ENCODE measurements at regions not wholly inside any gene's neighbourhood (a gene's known extent, or its start where the extent isn't known, plus 50 kb on each side); places are given as distances from the start of the nearest gene placed in this dataset.

- DNase-seq (ENCODE audit: low spot score), result no peak
Observed at GRCh38 chr9:130755377-130756007, 61.9 kb downstream of the EXOSC2 start.

- no peak for DNase-seq (ENCODE audit: low spot score)
Observed at GRCh38 chr9:130756037-130756436, 62.5 kb downstream of the EXOSC2 start.

DNA sequence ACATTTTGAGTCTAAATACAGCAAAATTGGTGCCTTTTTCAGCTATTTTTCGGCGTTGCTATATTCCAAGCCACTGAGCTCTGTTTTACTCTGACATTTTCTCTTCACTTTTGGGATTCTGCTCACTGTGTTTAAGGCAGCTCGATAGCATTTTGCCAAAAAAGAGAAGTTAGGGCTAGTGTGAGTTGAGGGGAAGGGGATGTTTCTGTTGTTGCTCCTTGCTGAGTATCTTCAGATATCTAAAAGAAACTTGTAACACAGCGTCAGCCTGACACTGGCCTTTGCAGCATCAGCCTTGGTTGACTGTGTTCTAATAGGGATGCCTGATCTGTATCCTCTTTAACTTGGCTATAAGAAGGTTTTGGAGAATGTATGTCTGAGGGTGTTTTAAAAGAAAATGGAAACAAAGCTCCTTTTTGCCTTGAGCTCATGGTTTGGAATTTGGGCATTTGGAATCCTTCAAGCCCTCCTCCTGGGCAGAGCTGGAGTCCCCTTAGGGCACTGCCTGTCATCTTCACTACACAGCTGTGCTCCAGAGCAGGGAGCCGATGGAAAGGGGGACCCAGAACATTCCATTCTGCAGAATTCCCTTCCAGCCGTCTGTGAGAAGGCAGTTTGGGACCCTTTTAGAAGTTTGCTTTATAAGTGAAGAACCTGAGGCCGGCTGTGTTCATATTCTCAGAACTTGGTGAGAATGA is 63.0 kb downstream of the EXOSC2 start:
- DNase-seq (ENCODE audit: low spot score), result no peak

GRCh38 chr9:130759738-130760137 is 66.2 kb downstream of the EXOSC2 start:
- no peak for DNase-seq (ENCODE audit: low spot score)

DNA sequence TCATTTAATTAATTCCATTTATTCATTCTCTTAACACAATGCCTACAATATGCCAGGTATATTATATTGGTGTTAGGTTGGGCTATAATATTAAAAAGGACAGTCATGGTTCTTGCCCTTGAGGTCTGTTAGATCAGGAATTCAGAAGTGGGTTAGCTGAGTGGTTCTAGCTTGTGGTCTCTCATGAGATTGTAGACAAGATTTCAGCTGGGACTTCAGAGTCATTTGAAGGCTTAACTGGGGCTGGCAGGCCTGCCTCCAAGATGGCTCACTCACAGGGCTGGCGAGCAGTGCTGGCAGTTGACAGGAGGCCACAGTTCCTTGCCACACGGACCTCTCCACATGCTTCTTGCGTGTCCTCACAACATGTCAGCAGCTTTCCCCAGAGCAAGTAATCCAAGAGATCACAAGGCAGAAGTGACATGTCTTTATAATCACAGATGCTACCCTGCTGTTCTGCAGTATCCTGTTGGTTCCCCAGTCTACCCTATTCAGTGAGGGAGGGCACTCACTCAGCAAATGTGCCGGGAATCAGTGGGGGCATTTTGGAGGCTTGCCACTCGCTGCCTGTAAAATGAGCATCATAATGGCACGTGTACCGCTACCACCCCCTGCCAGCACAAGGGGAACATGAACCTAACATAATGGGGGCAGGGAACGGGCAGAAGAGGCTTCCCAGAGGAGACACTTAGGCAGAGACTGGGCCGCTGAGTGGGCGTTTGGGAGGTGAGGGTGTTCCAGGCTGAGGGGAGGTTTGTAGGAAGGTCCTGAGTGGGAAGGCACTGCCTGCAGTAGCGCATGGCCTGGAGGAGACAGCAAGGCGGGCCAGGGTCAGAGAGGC is 70.0 kb downstream of the EXOSC2 start:
- no peak for DNase-seq (ENCODE audit: low spot score)

DNA sequence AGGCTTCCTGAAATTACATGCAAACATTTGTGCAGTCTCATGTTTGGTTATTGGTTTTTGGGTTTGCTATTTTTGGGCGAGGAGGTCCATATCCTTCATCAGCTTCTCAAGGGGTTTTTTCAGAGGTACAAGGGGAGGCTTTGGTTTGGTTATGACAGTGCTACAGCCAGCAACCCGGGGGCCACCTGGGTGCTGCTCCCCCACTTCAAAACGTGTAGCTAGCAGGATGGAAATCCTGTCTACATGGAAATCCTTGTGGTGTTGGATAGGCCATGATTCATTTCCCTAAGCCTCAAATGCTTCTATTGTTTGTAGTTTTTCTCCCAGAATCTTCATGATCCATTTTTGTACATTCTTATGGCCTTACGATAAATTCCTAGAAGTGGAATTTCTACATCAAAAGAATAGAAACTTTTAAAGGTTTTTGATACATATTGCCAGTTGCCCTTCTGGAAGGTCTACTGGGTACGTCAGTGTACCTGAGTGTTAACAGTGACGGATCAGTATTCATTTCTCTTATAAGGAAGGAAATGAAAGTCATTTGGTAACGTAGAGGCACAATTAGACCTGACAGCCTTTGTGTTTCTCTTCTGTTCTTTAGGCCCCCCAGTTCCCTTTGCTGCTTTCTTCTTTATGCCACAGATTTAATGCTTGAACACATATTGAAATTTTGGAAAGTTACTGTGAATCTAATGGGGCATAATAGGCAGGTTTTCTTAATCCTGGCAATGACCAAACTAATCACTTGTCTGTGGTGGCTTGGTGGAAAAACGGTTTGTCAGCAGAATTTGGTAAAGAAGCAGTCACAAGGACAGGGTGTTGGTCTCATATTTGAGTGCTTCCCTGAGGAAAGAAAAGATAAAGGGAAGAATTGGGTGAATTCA is 69.7 kb upstream of the ABL1 start:
- no peak for DNase-seq (ENCODE audit: low spot score)

DNA sequence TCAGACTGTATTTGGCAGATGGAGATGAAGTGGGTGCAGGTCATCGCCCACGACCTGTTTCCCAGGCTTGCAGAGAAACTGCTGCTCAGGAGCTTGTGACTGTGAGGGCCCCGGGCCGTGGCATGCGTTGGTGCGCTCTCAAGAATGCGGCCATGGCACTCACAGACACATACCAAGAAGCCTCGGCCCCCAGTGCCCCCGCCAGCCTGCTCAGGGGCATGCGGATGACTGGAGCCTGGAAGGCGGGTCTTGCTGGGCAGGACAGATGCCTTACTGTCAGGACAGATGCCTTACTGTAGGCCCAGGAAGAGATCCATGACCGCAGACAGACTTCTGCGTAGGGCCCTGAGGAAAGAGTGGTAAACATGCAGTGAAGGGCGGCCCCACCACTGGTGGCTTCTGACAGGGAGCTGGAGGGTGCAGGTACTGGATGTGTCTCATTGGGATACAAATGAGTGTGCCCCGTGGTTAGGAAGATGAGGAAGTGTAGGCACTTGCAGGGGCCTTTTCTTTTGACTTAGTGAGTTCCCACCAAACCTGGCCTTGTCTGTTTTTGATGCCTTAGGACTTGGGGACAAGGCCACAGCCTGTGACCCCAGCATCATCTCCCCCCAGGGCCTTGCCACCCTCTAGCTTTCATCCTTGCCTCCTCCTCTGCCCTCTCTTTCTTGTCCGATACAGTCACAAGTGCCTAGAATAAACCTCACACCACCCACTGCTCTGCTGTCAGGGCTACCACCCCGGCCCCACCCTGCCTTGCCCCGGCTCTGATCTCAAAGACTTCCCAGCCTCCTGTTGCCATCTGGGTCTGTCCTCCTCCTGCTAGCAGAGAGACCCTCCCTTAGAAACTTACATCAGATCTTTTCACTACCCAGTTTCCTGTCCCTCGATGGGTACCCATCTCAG is 68.8 kb upstream of the ABL1 start:
- no peak for DNase-seq (ENCODE audit: low spot score)

- DNase-seq (ENCODE audit: low spot score), result no peak
Observed at GRCh38 chr9:130766927-130767307, 68.1 kb upstream of the ABL1 start.

DNA sequence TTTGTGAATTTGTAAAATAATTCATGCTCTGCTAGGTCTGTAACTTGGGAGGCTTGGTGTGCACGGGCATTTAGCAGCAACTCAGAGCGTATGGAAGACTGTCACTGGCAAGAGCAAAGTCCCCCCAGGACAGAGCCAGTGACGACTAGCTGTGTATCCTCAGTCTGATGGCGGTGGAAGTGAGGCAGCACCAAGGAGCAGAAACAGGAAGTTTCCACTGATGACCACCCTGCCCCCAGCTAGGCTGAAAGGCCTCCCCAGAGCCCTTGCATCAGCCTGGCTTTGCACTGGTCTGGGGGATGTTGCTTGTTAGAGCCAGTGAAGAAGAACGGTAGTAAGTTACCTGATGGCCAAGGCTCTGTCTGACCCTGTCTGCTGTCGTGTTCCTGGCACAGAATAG is 66.8 kb upstream of the ABL1 start:
- DNase-seq (ENCODE audit: low spot score), result no peak

DNA sequence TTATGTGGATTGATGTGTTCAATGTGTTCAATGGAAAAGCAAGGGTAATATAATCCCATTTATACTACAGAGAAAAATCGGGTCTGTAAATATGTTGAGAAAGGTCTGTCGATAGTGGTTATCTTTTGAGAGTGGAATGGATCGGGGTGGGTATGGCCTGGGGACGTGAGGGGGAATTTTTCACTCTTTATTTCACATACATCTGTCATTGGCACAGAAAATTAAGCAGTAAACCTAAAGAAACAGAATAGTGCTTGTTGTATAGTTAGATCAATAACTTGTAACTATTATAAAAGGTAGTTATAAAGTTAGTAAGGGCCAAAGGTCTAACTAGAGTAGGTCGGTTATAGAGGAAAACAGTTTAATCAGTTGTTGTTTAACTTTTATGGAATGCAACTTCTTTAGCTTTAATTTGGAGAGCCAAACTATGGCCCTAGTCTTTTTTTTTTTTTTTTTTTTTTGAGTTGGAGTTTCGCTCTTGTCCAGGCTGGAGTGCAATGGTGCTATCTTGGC is 66.1 kb upstream of the ABL1 start:
- DNase-seq (ENCODE audit: low spot score), result no peak

GRCh38 chr9:130770093-130770492 is 65.0 kb upstream of the ABL1 start:
- DNase-seq (ENCODE audit: low spot score), result no peak

- peak; percentile 76 for DNase-seq (ENCODE audit: low spot score)
Observed at GRCh38 chr9:130770679-130771442, 64.2 kb upstream of the ABL1 start.

GRCh38 chr9:130772185-130772584 is 62.9 kb upstream of the ABL1 start:
- DNase-seq (ENCODE audit: low spot score), result no peak

DNA sequence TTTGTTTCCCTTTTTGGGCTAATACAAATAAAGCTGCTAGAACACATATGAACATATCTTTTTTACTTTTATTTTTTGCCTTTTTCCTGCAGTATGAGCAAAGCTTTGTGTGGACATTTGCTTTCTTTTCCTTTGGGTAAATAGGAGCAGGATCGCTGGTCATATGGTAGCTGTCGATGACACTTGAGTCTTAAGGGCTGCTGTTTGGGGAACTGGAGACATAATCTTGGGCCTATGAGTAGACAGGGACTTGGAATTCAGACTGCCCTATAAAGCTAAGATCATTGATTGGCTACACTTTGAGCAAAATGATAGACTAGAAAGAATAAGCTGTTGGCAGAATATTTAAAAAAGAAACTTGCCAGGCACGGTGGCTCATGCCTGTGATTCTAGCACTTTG is 60.9 kb upstream of the ABL1 start:
- DNase-seq (ENCODE audit: low spot score), result no peak

DNA sequence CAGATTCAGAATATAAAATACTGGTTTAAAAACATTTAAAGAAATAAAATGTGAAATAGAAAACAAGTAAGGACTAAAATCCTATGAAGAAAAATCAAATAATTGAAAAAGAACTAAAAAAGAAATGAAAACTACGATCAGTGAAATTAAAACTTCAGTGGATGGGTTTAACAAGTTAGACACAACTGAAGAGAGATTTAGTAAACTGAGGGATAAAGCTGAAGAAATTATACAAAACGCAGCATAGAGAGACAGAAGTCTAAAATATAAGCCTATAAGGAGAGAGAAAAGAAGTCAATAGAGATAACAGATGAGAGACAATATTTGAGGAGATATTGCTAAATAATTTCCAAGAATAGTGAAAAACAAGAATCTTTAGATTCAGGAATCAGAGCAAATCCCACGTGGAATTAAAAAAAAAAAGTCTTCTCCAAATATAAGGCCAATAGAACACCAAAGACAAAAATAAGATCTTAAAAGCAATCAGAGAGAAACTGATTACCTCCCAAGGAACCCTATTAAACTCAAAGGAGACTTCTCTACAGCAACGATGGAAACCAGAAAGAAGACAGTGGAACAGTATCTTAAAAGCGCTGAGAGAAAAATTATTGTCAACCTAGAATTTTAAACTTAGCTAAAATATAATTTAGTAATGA is 59.6 kb upstream of the ABL1 start:
- DNase-seq (ENCODE audit: low spot score), result no peak

GRCh38 chr9:130779153-130779855 is 55.8 kb upstream of the ABL1 start:
- DNase-seq (ENCODE audit: low spot score), result no peak

- DNase-seq (ENCODE audit: low spot score), result no peak
Observed at GRCh38 chr9:130780415-130780814, 54.6 kb upstream of the ABL1 start.

DNA sequence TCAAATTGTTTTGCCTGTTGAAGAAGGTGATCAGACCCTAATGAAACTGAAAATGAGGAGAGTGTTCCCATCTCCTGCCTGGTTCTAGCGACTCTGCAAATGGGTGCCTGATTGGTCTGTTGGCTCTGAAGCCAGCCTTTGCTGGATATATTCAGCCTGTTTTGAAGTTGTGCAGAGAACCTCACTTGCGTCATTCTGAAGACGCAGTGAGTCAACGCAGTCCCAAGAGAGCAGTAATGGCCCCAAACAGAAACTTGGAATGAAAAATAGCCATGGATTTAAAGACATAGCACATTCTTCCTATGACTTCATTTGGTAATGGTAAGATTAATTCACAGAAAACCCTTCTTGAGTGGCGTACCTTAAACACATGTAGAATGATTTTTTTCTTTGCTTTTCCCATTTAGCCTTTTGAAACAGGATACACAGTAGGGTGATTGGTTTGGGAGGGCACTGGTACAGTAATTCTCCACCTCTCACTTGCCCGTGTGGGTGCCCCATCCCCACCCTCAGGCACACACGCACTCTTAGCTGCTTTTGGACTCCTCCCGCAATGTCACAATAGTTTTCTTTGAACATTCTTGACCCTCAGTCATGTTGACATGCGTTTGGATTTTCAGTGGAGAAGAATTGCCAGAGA is 54.1 kb upstream of the ABL1 start:
- no peak for DNase-seq (ENCODE audit: low spot score)
